Mesothelial cell of epicardium (in vitro differentiated cells): ENCODE measurements at regions not wholly inside any gene's neighbourhood (a gene's known extent, or its start where the extent isn't known, plus 50 kb on each side); places are given as distances from the start of the nearest gene placed in this dataset.

Source experiments
- DNase-seq, 2 experiments: peaks; one replicate each; pipeline ENCODE4 v3.0.0; 2021; ENCODE audit warnings: low spot score in 2 of 2; ENCODE audit not compliant: unreplicated experiment in 2 of 2
- H3K27ac Mint-ChIP-seq: 2 replicates; pipeline ENCODE4 v1.8.0; 2021; ENCODE audit warnings: mixed read lengths
- H3K27me3 Mint-ChIP-seq: 2 replicates; pipeline ENCODE4 v1.8.0; 2021; ENCODE audit warnings: low read depth, mixed read lengths
- H3K36me3 Mint-ChIP-seq: 2 replicates; pipeline ENCODE4 v1.8.0; 2021; ENCODE audit warnings: mixed read lengths
- H3K4me1 Mint-ChIP-seq: 2 replicates; pipeline ENCODE4 v1.8.0; 2021; ENCODE audit warnings: mixed read lengths
- H3K4me3 Mint-ChIP-seq: 2 replicates; pipeline ENCODE4 v1.8.0; 2021; ENCODE audit warnings: mild to moderate bottlenecking, moderate library complexity, mixed read lengths
- H3K9me3 Mint-ChIP-seq: 2 replicates; pipeline ENCODE4 v1.8.0; 2021; ENCODE audit warnings: mixed read lengths
- CTCF ChIP-seq: fragments of 200-600 bp; sonication (generic); IDR thresholded peaks from one replicate; pipeline ENCODE4 v1.5.0; 2021; ENCODE audit warnings: antibody characterized with exemption; ENCODE audit not compliant: unreplicated experiment

GRCh38 chr13:58142952-58143351, 511.4 kb downstream of the PCDH17 start:
- Mint-ChIP-seq H3K9me3 (peaks cover 21% of the 10 kb centered on the region), H3K4me1 (peaks cover 8% of the 10 kb centered on the region), H3K27ac (no peak overlapping the region), H3K4me3 (no peak overlapping the region), H3K27me3 (no peaks in the 10 kb centered on the region), H3K36me3 (no peaks in the 10 kb centered on the region)
- no peak for TF ChIP-seq CTCF
- DNase-seq, result no peak

DNA sequence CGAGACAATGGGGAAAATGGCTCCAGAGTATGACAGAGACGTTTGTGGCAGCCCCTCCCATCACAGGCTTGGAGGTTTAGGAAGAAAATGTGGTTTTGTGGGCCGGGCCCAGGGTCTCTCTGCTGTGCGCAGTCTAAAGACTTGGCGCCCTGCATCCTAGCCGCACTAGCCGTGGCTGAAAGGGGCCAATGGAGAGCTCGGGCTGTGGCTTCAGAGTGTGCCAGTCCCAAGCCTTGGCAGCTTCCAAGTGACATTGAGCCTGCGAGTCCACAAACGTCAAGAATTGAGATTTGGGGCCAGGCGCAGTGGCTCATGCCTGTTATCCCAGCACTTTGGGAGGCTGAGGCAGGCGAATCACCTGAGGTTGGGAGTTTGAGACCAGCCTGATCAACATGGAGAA, 513.1 kb downstream of the PCDH17 start:
- no peak for DNase-seq
- no peaks in the 10 kb centered on the region for H3K27me3 Mint-ChIP-seq
- H3K9me3 Mint-ChIP-seq, result peaks cover 21% of the 10 kb centered on the region

GRCh38 chr13:58151452-58151851, 519.9 kb downstream of the PCDH17 start:
- no peaks in the 10 kb centered on the region for H3K27me3 Mint-ChIP-seq
- no peak for DNase-seq
- H3K9me3 Mint-ChIP-seq, result no peaks in the 10 kb centered on the region
- TF ChIP-seq CTCF, result no peak
- no peaks in the 10 kb centered on the region for H3K36me3 Mint-ChIP-seq
- no peak overlapping the region for H3K27ac Mint-ChIP-seq
- peaks cover 8% of the 10 kb centered on the region for H3K4me1 Mint-ChIP-seq
- no peak overlapping the region for H3K4me3 Mint-ChIP-seq

More for the DNA sequence above, 513.1 kb downstream of the PCDH17 start:
- H3K36me3 Mint-ChIP-seq, result no peaks in the 10 kb centered on the region
- H3K27ac Mint-ChIP-seq, result no peak overlapping the region
- H3K4me1 Mint-ChIP-seq, result peaks cover 8% of the 10 kb centered on the region
- no peak overlapping the region for H3K4me3 Mint-ChIP-seq
- TF ChIP-seq CTCF, result no peak

GRCh38 chr13:58160980-58161379, 529.4 kb downstream of the PCDH17 start:
- Mint-ChIP-seq H3K4me1 (no peaks in the 10 kb centered on the region), H3K9me3 (no peaks in the 10 kb centered on the region), H3K27me3 (no peaks in the 10 kb centered on the region), H3K27ac (no peak overlapping the region), H3K36me3 (no peaks in the 10 kb centered on the region), H3K4me3 (no peak overlapping the region)
- no peak for TF ChIP-seq CTCF
- DNase-seq, result no peak

- H3K27ac Mint-ChIP-seq, result no peak overlapping the region
- no peaks in the 10 kb centered on the region for H3K9me3 Mint-ChIP-seq
- H3K36me3 Mint-ChIP-seq, result no peaks in the 10 kb centered on the region
- no peak for TF ChIP-seq CTCF
- no peak for DNase-seq
- no peaks in the 10 kb centered on the region for H3K27me3 Mint-ChIP-seq
- no peaks in the 10 kb centered on the region for H3K4me1 Mint-ChIP-seq
- no peak overlapping the region for H3K4me3 Mint-ChIP-seq
These were observed 534.1 kb downstream of the PCDH17 start for GRCh38 chr13:58165617-58166016.

DNA sequence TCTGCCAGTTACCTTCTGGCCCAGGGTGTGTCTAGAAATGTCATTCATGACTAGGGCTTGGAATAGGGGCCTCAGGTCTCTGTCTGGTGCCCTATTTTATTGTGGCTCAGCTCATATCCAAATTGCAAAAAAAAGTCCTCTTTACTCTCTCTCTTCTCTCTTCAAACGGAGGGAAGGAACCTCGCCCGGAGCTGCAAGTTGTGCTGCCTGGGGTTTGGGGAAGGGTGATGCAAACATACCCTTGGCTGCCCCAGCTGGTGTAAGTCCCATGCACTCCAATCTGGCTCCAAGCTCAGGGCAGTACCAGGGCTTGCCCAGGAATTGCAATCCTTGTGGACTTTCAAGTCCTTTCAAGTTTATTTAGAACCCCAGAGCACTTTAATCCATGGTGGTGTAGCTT, 549.6 kb downstream of the PCDH17 start:
- Mint-ChIP-seq H3K27me3 (no peaks in the 10 kb centered on the region), H3K27ac (no peak overlapping the region), H3K36me3 (no peaks in the 10 kb centered on the region), H3K4me1 (no peaks in the 10 kb centered on the region), H3K9me3 (peaks cover 23% of the 10 kb centered on the region), H3K4me3 (no peak overlapping the region)
- DNase-seq, result no peak
- no peak for TF ChIP-seq CTCF
